WTC11 (cell line): ENCODE measurements at regions not wholly inside any gene's neighbourhood (a gene's known extent, or its start where the extent isn't known, plus 50 kb on each side); places are given as distances from the start of the nearest gene placed in this dataset.

Experiments
- ATAC-seq: fragments of 200-7000 bp; cut with Tn5 transposase; 2 replicates; pipeline ENCODE4 v1.10.0; 2021; ENCODE audit warnings: mild to moderate bottlenecking, moderate library complexity
- CTCF ChIA-PET: fragments of 300-600 bp; sonication (Branson Sonifier 250); formaldehyde crosslinking; loops from one replicate; lab custom pipeline; 2021; ENCODE audit warnings: antibody characterized with exemption; lab: Charles Lee
- POLR2A ChIA-PET: fragments of 350-600 bp; sonication (Branson Sonifier 250); formaldehyde crosslinking; loops from one replicate; lab custom pipeline; 2021; ENCODE audit warnings: antibody characterized with exemption; lab: Charles Lee
- DNase-seq: peaks from one replicate; pipeline ENCODE4 v3.0.0; 2021; ENCODE audit warnings: low spot score
- H3K27ac Mint-ChIP-seq: 2 replicates; pipeline ENCODE4 v1.8.0; 2021; ENCODE audit warnings: mixed read lengths
- H3K27me3 Mint-ChIP-seq: 2 replicates; pipeline ENCODE4 v1.8.0; 2021; ENCODE audit warnings: low read depth, mild to moderate bottlenecking, moderate library complexity, mixed read lengths
- H3K36me3 Mint-ChIP-seq: 2 replicates; pipeline ENCODE4 v1.8.0; 2021; ENCODE audit warnings: mixed read lengths
- H3K4me1 Mint-ChIP-seq: 2 replicates; pipeline ENCODE4 v1.8.0; 2022; ENCODE audit warnings: mixed read lengths
- H3K4me3 Mint-ChIP-seq: 2 replicates; pipeline ENCODE4 v1.8.0; 2021; ENCODE audit warnings: mild to moderate bottlenecking, moderate library complexity, mixed read lengths
- H3K9me3 Mint-ChIP-seq: 2 replicates; pipeline ENCODE4 v1.8.0; 2021; ENCODE audit warnings: mixed read lengths
- ATF6 ChIP-seq: sonication (generic); formaldehyde crosslinking; IDR thresholded peaks from 2 replicates; pipeline ENCODE4 v1.8.1; 2023; ENCODE audit warnings: mild to moderate bottlenecking, missing genetic modification reagents
- EMX1 ChIP-seq: fragments of 250-450 bp; sonication (Bioruptor Pico); IDR thresholded peaks from 2 replicates; pipeline ENCODE4 v1.8.0; 2021; ENCODE audit warnings: mild to moderate bottlenecking
- FOXJ3 ChIP-seq: sonication (generic); formaldehyde crosslinking; IDR thresholded peaks from 2 replicates; pipeline ENCODE4 v1.9.0; 2021; ENCODE audit warnings: missing genetic modification reagents, mild to moderate bottlenecking, borderline replicate concordance
- GTF2I ChIP-seq: fragments of 250-450 bp; sonication (Bioruptor Pico); conservative IDR thresholded peaks from 2 replicates; pipeline ENCODE4 v1.4.0; 2021; ENCODE audit warnings: mild to moderate bottlenecking
- IRF2 ChIP-seq: sonication (generic); formaldehyde crosslinking; IDR thresholded peaks from 2 replicates; pipeline ENCODE4 v1.8.0; 2022; ENCODE audit warnings: low read depth, missing genetic modification reagents, borderline replicate concordance
- KAT7 ChIP-seq: sonication (generic); formaldehyde crosslinking; IDR thresholded peaks from 2 replicates; pipeline ENCODE4 v1.8.1; 2023; ENCODE audit warnings: missing genetic modification reagents, mild to moderate bottlenecking, borderline replicate concordance
- MXD4 ChIP-seq: fragments of 250-450 bp; sonication (Bioruptor Pico); IDR thresholded peaks from 2 replicates; pipeline ENCODE4 v1.8.0; 2021; ENCODE audit warnings: mild to moderate bottlenecking, moderate library complexity, borderline replicate concordance
- NFATC4 ChIP-seq: fragments of 250-450 bp; sonication (Bioruptor Pico); IDR thresholded peaks from 2 replicates; pipeline ENCODE4 v1.9.0; 2021; ENCODE audit warnings: mild to moderate bottlenecking
- NR1H2 ChIP-seq: sonication (generic); formaldehyde crosslinking; IDR thresholded peaks from 2 replicates; pipeline ENCODE4 v1.9.0; 2021; ENCODE audit warnings: mild to moderate bottlenecking, moderate library complexity, missing genetic modification reagents
- SMAD4 ChIP-seq: sonication (generic); formaldehyde crosslinking; IDR thresholded peaks from 2 replicates; pipeline ENCODE4 v1.8.0; 2022; ENCODE audit warnings: mild to moderate bottlenecking, missing genetic modification reagents
- ZBTB21 ChIP-seq: sonication (generic); formaldehyde crosslinking; IDR thresholded peaks from 2 replicates; pipeline ENCODE4 v1.8.1; 2023; ENCODE audit warnings: mild to moderate bottlenecking, missing genetic modification reagents, borderline replicate concordance
- TF ChIP-seq, protein P1 (sequence below): sonication (generic); formaldehyde crosslinking; IDR thresholded peaks from 2 replicates; pipeline ENCODE4 v1.8.0; 2023; ENCODE audit warnings: missing genetic modification reagents, mild to moderate bottlenecking, borderline replicate concordance
- TF ChIP-seq, protein P2 (sequence below): fragments of 250-450 bp; sonication (Bioruptor Pico); IDR thresholded peaks from 2 replicates; pipeline ENCODE4 v1.9.0; 2021; ENCODE audit warnings: mild to moderate bottlenecking, borderline replicate concordance
- TF ChIP-seq, protein P3 (sequence below): sonication (generic); formaldehyde crosslinking; IDR thresholded peaks from 2 replicates; pipeline ENCODE4 v1.8.0; 2022; ENCODE audit warnings: mild to moderate bottlenecking, missing genetic modification reagents
- TF ChIP-seq, protein P4 (sequence below): fragments of 250-450 bp; sonication (Bioruptor Pico); conservative IDR thresholded peaks from 2 replicates; pipeline ENCODE4 v1.9.0; 2021; ENCODE audit warnings: mild to moderate bottlenecking
- TF ChIP-seq, protein P5 (sequence below): sonication (generic); formaldehyde crosslinking; IDR thresholded peaks from 2 replicates; pipeline ENCODE4 v1.8.0; 2023; ENCODE audit warnings: mild to moderate bottlenecking, missing genetic modification reagents
- TF ChIP-seq, protein P6 (sequence below): sonication (generic); formaldehyde crosslinking; IDR thresholded peaks from 2 replicates; pipeline ENCODE4 v1.8.1; 2023; ENCODE audit warnings: mild to moderate bottlenecking, missing genetic modification reagents

- ChIA-PET POLR2A (no interaction called here), CTCF (interaction anchor here (0.8 kb wide), 1 partner anchor 10 kb away, joined by 4 read pairs; no protein-coding TSS in a partner anchor)
- Mint-ChIP-seq H3K4me1 (peaks cover 15% of the 10 kb centered on the region), H3K27ac (peak overlapping the region; percentile 15; the same call in 1 of the 2 replicates), H3K4me3 (no peak overlapping the region), H3K9me3 (no peaks in the 10 kb centered on the region), H3K27me3 (no peaks in the 10 kb centered on the region; the same call in 1 of the 2 replicates), H3K36me3 (no peaks in the 10 kb centered on the region)
- DNase-seq (peak; percentile 8), ATAC-seq (peak; percentile 38)
- TF ChIP-seq NR1H2 (CRISPR knock-in tag) (no peak), FOXJ3 (CRISPR knock-in tag) (no peak), NFATC4 (CRISPR knock-in tag) (no peak), ATF6 (CRISPR knock-in tag) (no peak), GTF2I (CRISPR knock-in tag) (no peak), ZBTB21 (CRISPR knock-in tag) (no peak), IRF2 (no peak), SMAD4 (CRISPR knock-in tag) (no peak), MXD4 (CRISPR knock-in tag) (no peak), EMX1 (no peak), KAT7 (no peak)
- TF ChIP-seq, protein P1, sequence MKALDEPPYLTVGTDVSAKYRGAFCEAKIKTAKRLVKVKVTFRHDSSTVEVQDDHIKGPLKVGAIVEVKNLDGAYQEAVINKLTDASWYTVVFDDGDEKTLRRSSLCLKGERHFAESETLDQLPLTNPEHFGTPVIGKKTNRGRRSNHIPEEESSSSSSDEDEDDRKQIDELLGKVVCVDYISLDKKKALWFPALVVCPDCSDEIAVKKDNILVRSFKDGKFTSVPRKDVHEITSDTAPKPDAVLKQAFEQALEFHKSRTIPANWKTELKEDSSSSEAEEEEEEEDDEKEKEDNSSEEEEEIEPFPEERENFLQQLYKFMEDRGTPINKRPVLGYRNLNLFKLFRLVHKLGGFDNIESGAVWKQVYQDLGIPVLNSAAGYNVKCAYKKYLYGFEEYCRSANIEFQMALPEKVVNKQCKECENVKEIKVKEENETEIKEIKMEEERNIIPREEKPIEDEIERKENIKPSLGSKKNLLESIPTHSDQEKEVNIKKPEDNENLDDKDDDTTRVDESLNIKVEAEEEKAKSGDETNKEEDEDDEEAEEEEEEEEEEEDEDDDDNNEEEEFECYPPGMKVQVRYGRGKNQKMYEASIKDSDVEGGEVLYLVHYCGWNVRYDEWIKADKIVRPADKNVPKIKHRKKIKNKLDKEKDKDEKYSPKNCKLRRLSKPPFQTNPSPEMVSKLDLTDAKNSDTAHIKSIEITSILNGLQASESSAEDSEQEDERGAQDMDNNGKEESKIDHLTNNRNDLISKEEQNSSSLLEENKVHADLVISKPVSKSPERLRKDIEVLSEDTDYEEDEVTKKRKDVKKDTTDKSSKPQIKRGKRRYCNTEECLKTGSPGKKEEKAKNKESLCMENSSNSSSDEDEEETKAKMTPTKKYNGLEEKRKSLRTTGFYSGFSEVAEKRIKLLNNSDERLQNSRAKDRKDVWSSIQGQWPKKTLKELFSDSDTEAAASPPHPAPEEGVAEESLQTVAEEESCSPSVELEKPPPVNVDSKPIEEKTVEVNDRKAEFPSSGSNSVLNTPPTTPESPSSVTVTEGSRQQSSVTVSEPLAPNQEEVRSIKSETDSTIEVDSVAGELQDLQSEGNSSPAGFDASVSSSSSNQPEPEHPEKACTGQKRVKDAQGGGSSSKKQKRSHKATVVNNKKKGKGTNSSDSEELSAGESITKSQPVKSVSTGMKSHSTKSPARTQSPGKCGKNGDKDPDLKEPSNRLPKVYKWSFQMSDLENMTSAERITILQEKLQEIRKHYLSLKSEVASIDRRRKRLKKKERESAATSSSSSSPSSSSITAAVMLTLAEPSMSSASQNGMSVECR (CRISPR knock-in tag), result no peak
- TF ChIP-seq, protein P2, sequence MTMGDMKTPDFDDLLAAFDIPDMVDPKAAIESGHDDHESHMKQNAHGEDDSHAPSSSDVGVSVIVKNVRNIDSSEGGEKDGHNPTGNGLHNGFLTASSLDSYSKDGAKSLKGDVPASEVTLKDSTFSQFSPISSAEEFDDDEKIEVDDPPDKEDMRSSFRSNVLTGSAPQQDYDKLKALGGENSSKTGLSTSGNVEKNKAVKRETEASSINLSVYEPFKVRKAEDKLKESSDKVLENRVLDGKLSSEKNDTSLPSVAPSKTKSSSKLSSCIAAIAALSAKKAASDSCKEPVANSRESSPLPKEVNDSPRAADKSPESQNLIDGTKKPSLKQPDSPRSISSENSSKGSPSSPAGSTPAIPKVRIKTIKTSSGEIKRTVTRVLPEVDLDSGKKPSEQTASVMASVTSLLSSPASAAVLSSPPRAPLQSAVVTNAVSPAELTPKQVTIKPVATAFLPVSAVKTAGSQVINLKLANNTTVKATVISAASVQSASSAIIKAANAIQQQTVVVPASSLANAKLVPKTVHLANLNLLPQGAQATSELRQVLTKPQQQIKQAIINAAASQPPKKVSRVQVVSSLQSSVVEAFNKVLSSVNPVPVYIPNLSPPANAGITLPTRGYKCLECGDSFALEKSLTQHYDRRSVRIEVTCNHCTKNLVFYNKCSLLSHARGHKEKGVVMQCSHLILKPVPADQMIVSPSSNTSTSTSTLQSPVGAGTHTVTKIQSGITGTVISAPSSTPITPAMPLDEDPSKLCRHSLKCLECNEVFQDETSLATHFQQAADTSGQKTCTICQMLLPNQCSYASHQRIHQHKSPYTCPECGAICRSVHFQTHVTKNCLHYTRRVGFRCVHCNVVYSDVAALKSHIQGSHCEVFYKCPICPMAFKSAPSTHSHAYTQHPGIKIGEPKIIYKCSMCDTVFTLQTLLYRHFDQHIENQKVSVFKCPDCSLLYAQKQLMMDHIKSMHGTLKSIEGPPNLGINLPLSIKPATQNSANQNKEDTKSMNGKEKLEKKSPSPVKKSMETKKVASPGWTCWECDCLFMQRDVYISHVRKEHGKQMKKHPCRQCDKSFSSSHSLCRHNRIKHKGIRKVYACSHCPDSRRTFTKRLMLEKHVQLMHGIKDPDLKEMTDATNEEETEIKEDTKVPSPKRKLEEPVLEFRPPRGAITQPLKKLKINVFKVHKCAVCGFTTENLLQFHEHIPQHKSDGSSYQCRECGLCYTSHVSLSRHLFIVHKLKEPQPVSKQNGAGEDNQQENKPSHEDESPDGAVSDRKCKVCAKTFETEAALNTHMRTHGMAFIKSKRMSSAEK (CRISPR knock-in tag), result no peak
- TF ChIP-seq, protein P3, sequence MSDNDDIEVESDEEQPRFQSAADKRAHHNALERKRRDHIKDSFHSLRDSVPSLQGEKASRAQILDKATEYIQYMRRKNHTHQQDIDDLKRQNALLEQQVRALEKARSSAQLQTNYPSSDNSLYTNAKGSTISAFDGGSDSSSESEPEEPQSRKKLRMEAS, result no peak
- TF ChIP-seq, protein P4, sequence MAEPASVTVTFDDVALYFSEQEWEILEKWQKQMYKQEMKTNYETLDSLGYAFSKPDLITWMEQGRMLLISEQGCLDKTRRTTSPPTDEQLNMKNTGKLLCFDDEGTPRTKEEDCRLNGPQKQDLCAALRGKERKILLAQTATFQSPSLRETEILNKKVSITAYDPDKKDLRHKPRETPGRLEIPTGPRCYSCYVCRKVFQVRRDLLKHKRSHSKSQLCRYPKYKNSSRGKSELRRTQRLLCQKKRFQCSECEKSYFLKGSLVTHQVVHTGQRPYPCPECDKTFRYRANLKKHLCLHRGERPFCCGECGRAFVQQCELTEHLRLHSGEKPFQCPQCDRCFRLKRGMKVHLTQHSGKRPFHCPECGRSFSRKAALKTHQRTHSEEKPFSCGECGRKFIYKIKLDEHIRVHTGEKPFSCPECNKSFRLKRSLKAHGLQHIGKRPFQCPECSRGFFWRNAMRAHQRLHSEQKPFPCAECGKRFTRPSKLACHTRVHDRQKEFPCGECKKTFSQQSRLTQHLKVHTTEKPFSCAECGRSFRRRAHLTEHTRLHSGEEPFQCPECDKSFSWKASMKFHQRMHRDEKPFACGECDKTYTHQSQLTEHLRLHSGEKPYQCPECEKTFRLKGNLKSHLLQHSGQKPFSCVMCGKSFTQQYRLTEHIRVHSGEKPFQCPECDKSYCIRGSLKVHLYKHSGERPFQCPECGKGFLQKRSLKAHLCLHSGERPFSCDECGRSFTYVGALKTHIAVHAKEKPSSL (CRISPR knock-in tag), result no peak
- TF ChIP-seq, protein P5, sequence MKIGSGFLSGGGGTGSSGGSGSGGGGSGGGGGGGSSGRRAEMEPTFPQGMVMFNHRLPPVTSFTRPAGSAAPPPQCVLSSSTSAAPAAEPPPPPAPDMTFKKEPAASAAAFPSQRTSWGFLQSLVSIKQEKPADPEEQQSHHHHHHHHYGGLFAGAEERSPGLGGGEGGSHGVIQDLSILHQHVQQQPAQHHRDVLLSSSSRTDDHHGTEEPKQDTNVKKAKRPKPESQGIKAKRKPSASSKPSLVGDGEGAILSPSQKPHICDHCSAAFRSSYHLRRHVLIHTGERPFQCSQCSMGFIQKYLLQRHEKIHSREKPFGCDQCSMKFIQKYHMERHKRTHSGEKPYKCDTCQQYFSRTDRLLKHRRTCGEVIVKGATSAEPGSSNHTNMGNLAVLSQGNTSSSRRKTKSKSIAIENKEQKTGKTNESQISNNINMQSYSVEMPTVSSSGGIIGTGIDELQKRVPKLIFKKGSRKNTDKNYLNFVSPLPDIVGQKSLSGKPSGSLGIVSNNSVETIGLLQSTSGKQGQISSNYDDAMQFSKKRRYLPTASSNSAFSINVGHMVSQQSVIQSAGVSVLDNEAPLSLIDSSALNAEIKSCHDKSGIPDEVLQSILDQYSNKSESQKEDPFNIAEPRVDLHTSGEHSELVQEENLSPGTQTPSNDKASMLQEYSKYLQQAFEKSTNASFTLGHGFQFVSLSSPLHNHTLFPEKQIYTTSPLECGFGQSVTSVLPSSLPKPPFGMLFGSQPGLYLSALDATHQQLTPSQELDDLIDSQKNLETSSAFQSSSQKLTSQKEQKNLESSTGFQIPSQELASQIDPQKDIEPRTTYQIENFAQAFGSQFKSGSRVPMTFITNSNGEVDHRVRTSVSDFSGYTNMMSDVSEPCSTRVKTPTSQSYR (CRISPR knock-in tag), result no peak
- TF ChIP-seq, protein P6, sequence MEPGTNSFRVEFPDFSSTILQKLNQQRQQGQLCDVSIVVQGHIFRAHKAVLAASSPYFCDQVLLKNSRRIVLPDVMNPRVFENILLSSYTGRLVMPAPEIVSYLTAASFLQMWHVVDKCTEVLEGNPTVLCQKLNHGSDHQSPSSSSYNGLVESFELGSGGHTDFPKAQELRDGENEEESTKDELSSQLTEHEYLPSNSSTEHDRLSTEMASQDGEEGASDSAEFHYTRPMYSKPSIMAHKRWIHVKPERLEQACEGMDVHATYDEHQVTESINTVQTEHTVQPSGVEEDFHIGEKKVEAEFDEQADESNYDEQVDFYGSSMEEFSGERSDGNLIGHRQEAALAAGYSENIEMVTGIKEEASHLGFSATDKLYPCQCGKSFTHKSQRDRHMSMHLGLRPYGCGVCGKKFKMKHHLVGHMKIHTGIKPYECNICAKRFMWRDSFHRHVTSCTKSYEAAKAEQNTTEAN (CRISPR knock-in tag), result no peak
Measured at GRCh38 chr11:70732023-70732880, 333.9 kb downstream of the CTTN start.
